Thyroid gland (tissue), 4 donors: ENCODE measurements at regions not wholly inside any gene's neighbourhood (a gene's known extent, or its start where the extent isn't known, plus 50 kb on each side); places are given as distances from the start of the nearest gene placed in this dataset.

Experiments
- POLR2A ChIP-seq, 2 donors: fragments of 450-650 bp; IDR thresholded peaks; one replicate each; pipeline ENCODE4 v1.6.1; 2017; ENCODE audit warnings: antibody characterized with exemption in 2 of 2, mild to moderate bottlenecking in 2 of 2, moderate library complexity in 1 of 2
- TF ChIP-seq, protein P1 (sequence below), 6 experiments: fragments of 200-600 bp in 3 of 6; fragments of 450-650 bp in 3 of 6; sonication (generic) in 3 of 6; IDR thresholded peaks; one replicate each; pipeline ENCODE4 v1.5.1; 2016 to 2019; ENCODE audit warnings: antibody characterized with exemption in 6 of 6, mild to moderate bottlenecking in 2 of 6, inconsistent platforms in 1 of 6, moderate library complexity in 1 of 6

DNA sequence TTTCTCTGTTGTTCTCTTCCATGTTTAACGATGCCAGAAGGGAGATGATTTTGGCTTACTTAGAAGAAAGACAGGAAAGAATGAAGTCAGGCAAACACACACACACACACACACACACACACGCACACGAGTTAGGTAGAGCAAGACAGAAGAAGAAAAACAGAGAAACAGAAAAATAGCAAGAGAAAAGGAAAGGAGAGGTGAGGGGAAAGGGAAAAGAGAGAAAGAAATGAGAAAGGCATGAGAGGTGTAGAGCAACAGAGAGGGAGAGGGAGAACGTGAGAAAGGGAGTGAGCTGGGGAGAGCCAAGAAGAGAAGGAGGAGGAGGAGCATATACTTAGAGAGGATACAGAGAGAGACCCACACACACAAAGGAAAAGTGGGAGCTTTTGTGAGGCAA is 385.3 kb downstream of the DOK5 start:
- TF ChIP-seq, protein P1, sequence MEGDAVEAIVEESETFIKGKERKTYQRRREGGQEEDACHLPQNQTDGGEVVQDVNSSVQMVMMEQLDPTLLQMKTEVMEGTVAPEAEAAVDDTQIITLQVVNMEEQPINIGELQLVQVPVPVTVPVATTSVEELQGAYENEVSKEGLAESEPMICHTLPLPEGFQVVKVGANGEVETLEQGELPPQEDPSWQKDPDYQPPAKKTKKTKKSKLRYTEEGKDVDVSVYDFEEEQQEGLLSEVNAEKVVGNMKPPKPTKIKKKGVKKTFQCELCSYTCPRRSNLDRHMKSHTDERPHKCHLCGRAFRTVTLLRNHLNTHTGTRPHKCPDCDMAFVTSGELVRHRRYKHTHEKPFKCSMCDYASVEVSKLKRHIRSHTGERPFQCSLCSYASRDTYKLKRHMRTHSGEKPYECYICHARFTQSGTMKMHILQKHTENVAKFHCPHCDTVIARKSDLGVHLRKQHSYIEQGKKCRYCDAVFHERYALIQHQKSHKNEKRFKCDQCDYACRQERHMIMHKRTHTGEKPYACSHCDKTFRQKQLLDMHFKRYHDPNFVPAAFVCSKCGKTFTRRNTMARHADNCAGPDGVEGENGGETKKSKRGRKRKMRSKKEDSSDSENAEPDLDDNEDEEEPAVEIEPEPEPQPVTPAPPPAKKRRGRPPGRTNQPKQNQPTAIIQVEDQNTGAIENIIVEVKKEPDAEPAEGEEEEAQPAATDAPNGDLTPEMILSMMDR (IDR thresholded peaks at IDR 0.05) = no peak
- no peak for TF ChIP-seq POLR2A (IDR thresholded peaks at IDR 0.05)
